ENCODE measurements at regions not wholly inside any gene's neighbourhood (a gene's known extent, or its start where the extent isn't known, plus 50 kb on each side); places are given as distances from the start of the nearest gene placed in this dataset.
"Not testable (repeated sequence)": the region's sequence is repeated elsewhere in the genome, so short reads cannot be mapped to it uniquely, and the experiment has no call there.

GRCh38 chr12:114119316-114119715 lies 153.2 kb upstream of the RBM19 start:
- no peak for DNase-seq

- no peak for DNase-seq
These were observed 130.3 kb upstream of the RBM19 start for GRCh38 chr12:114096461-114096860.

- DNase-seq, result no peak
These were observed 127.4 kb upstream of the RBM19 start for GRCh38 chr12:114093520-114093919.

GRCh38 chr12:114092981-114093380 lies 126.9 kb upstream of the RBM19 start:
- no peak for DNase-seq

- DNase-seq, result no peak
These were observed 124.1 kb upstream of the RBM19 start for GRCh38 chr12:114090211-114090610.

- no peak for DNase-seq
These were observed 107.0 kb upstream of the RBM19 start for GRCh38 chr12:114073076-114073475.

GRCh38 chr12:114069507-114069906 lies 103.4 kb upstream of the RBM19 start:
- DNase-seq, result no peak

GRCh38 chr12:114064497-114064896 lies 98.4 kb upstream of the RBM19 start:
- DNase-seq, result no peak

- DNase-seq, result not testable (repeated sequence)
These were observed 97.9 kb upstream of the RBM19 start for GRCh38 chr12:114064034-114064433.

GRCh38 chr12:114063435-114063834 lies 97.3 kb upstream of the RBM19 start:
- no peak for DNase-seq

- not testable (repeated sequence) for DNase-seq
These were observed 90.2 kb upstream of the RBM19 start for GRCh38 chr12:114056351-114056750.

GRCh38 chr12:114054982-114055381 lies 88.9 kb upstream of the RBM19 start:
- no peak for DNase-seq

- peak; percentile 2 for DNase-seq
These were observed 80.3 kb upstream of the RBM19 start for GRCh38 chr12:114046236-114046998.

GRCh38 chr12:114045349-114045748 lies 79.2 kb upstream of the RBM19 start:
- peak; percentile 65 for DNase-seq

- no peak for DNase-seq
These were observed 75.5 kb upstream of the RBM19 start for GRCh38 chr12:114041590-114041989.

- no peak for DNase-seq
These were observed 75.0 kb upstream of the RBM19 start for GRCh38 chr12:114041136-114041535.

GRCh38 chr12:114038962-114039361 lies 72.8 kb upstream of the RBM19 start:
- no peak for DNase-seq

GRCh38 chr12:114032801-114033200 lies 66.7 kb upstream of the RBM19 start:
- no peak for DNase-seq

GRCh38 chr12:114030451-114030850 lies 64.3 kb upstream of the RBM19 start:
- DNase-seq, result no peak

- no peak for DNase-seq
These were observed 60.7 kb upstream of the RBM19 start for GRCh38 chr12:114026805-114027204.

- DNase-seq, result peak; percentile 33
These were observed 59.8 kb upstream of the RBM19 start for GRCh38 chr12:114025935-114026334.

GRCh38 chr12:114022081-114022480 lies 56.0 kb upstream of the RBM19 start:
- DNase-seq, result not testable (repeated sequence)

GRCh38 chr12:114018669-114019068 lies 52.5 kb upstream of the RBM19 start:
- no peak for DNase-seq
